Kidney (tissue), 13 donors: ENCODE measurements at regions not wholly inside any gene's neighbourhood (a gene's known extent, or its start where the extent isn't known, plus 50 kb on each side); places are given as distances from the start of the nearest gene placed in this dataset.
A peak's percentile ranks its signal among the peaks of the same experiment; 100 is the strongest.

Source experiments
- DNase-seq, 5 donors: peaks; one replicate each; pipeline ENCODE4 v3.0.0-alpha.2; 2013 to 2020
- FAIRE-seq: peaks from 2 replicates; lab custom pipeline; 2012; peaks lifted over from hg19 to GRCh38; lab: Jason Lieb, UNC
- H3K27ac ChIP-seq, 2 donors: one replicate each; pipeline ENCODE4 v1.7.0; 2013; ENCODE audit warnings: low read depth in 2 of 2, low read length in 2 of 2, inconsistent platforms in 1 of 2
- H3K27me3 ChIP-seq: one replicate; pipeline ENCODE4 v1.7.1; 2013; ENCODE audit warnings: low read length, inconsistent platforms; ENCODE audit not compliant: control insufficient read depth, insufficient read depth
- H3K36me3 ChIP-seq, 3 donors: one replicate each; pipeline versions ENCODE4 v1.7.0 to v1.7.1; 2013; ENCODE audit warnings: low read length in 3 of 3, control low read depth in 1 of 3, inconsistent platforms in 1 of 3; ENCODE audit not compliant: insufficient read depth in 3 of 3, control insufficient read depth in 2 of 3
- H3K4me1 ChIP-seq, 3 donors: one replicate each; pipeline versions ENCODE4 v1.7.0 to v1.7.1; 2013; ENCODE audit warnings: low read length in 3 of 3, inconsistent platforms in 1 of 3, low read depth in 1 of 3; ENCODE audit not compliant: control insufficient read depth in 2 of 3, insufficient read depth in 2 of 3
- H3K4me3 ChIP-seq, 3 donors: one replicate each; pipeline versions ENCODE4 v1.7.0 to v1.8.1; 2013; ENCODE audit warnings: low read length in 3 of 3, control low read depth in 1 of 3, inconsistent platforms in 1 of 3
- H3K9ac ChIP-seq, 3 donors: one replicate each; pipeline versions ENCODE4 v1.7.0 to v1.7.1; 2013; ENCODE audit warnings: low read length in 3 of 3, control low read depth in 1 of 3, inconsistent platforms in 1 of 3
- H3K9me3 ChIP-seq, 3 donors: one replicate each; pipeline versions ENCODE4 v1.7.0 to v1.7.1; 2013; ENCODE audit warnings: low read length in 3 of 3, control low read depth in 1 of 3, inconsistent platforms in 1 of 3; ENCODE audit not compliant: control insufficient read depth in 2 of 3, insufficient read depth in 1 of 3
- intact Hi-C: fragments of 100-400 bp; cut with DNase I; formaldehyde crosslinking; loops from one replicate; pipeline ENCODE4 v1.11.1; 2022
- TF ChIP-seq, protein P1 (sequence below): IDR thresholded peaks from 3 replicates; pipeline ENCODE4 v1.5.1; 2012; ENCODE audit warnings: mild to moderate bottlenecking, moderate library complexity, borderline replicate concordance; ENCODE audit not compliant: insufficient read depth; ENCODE audit errors: extremely low read depth
- donor health status: control.
- donor health status: control.
- donor health status: control.
- donor health status: control.
- donor health status: control.
- donor health status: DM: yes; HTN: yes; CAD: no.
- donor health status: Normal renal cell carcinoma (clear cell type).

DNA sequence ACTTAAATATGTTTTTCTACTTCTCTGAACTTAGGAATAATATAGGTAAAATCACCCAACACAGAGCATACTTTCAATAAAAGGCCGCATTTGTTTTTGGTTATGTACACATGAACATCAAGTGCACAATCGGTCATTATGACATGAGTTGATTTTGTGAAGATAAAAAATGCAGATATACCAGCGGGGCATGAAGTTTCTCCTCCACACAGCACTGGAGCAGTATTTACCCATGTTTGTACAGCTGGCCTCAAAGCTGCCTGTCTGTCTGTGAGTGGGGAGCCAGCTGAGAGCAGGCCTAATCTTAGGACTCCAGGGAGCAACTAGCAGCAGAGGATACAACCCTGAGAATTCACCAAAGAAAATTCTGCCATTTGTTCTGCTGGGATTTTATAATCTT is 206.5 kb downstream of the TPBG start:
- Histone ChIP-seq H3K27ac (no peak overlapping the region), H3K36me3 (no peaks in the 10 kb centered on the region), H3K4me3 (no peak overlapping the region), H3K9me3 (no peaks in the 10 kb centered on the region), H3K27me3 (no peaks in the 10 kb centered on the region), H3K4me1 (no peaks in the 10 kb centered on the region), H3K9ac (no peak overlapping the region)
- intact Hi-C loops = no loop called here
- FAIRE-seq (no peak), DNase-seq (peak in 2 of 5 donors; percentile 13 to 23)
- TF ChIP-seq, protein P1, sequence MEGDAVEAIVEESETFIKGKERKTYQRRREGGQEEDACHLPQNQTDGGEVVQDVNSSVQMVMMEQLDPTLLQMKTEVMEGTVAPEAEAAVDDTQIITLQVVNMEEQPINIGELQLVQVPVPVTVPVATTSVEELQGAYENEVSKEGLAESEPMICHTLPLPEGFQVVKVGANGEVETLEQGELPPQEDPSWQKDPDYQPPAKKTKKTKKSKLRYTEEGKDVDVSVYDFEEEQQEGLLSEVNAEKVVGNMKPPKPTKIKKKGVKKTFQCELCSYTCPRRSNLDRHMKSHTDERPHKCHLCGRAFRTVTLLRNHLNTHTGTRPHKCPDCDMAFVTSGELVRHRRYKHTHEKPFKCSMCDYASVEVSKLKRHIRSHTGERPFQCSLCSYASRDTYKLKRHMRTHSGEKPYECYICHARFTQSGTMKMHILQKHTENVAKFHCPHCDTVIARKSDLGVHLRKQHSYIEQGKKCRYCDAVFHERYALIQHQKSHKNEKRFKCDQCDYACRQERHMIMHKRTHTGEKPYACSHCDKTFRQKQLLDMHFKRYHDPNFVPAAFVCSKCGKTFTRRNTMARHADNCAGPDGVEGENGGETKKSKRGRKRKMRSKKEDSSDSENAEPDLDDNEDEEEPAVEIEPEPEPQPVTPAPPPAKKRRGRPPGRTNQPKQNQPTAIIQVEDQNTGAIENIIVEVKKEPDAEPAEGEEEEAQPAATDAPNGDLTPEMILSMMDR = no peak

DNA sequence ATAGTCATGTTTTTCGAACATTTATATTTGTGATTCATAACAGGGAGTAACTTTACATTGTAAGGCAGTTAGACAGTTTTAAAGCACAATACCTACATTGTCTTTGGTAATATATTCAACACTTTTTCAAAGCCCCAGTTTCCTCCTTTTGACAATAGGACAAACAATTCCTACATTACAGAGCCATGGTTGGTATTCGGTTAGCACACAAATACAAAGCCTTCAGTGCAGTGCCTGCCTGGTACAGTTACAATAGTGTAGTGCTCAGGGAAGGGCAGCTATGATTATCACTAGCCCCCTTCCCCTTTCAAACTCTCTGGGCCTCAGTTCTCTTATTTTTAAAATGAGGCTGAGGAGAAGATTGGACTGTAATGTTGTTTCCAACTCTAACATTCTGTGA is 207.8 kb downstream of the TPBG start:
- no peaks in the 10 kb centered on the region for H3K4me1 ChIP-seq
- DNase-seq (no peak), FAIRE-seq (no peak)
- H3K36me3 ChIP-seq = no peaks in the 10 kb centered on the region
- H3K4me3 ChIP-seq = no peak overlapping the region
- TF ChIP-seq, protein P1 = no peak
- no peak overlapping the region for H3K9ac ChIP-seq
- intact Hi-C loops = no loop called here
- no peak overlapping the region for H3K27ac ChIP-seq
- peaks cover 0 to 5% (median 0%) of the 10 kb centered on the region in 3 donors for H3K9me3 ChIP-seq
- H3K27me3 ChIP-seq = no peaks in the 10 kb centered on the region

DNA sequence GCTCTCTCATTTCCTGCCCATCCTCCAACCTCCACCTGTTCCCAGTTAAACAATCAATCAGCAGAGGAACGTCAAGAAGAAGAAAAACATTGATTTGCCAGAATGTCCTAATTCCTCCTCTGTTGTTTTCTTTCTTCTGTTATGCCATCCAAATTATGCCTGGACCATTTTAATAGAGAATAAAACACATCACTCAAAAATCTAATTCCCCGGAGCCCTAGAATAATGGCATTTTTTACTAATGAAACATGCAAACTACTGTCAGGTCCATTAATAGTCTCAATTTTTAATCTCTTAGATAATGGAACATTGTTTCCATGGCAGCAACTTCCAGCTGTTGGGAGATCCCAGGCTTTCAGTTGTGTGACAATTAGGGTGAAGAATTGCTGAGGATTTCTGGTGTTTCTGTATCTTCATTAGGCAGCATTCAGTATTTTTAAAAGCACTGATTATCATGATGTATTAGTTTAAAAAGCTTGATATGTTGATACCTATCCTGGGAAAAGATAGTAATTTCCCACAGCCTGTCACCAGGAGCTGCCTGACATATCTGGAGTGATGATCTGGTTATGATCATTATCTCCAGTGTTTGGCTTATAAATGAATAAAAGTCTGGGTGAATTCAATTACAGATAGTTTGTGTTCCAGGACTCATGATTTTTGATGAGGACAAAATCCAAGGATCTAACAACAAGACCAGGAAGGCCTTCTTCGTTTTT is 209.8 kb downstream of the TPBG start:
- Histone ChIP-seq H3K27ac (no peak overlapping the region), H3K9me3 (peaks cover 0 to 8% (median 0%) of the 10 kb centered on the region in 3 donors), H3K36me3 (no peaks in the 10 kb centered on the region), H3K27me3 (no peaks in the 10 kb centered on the region), H3K4me3 (no peak overlapping the region), H3K4me1 (no peaks in the 10 kb centered on the region), H3K9ac (no peak overlapping the region)
- FAIRE-seq (no peak), DNase-seq (no peak)
- intact Hi-C loops = no loop called here
- TF ChIP-seq, protein P1 = no peak
